Psoas muscle (tissue), 7 donors: ENCODE measurements at regions not wholly inside any gene's neighbourhood (a gene's known extent, or its start where the extent isn't known, plus 50 kb on each side); places are given as distances from the start of the nearest gene placed in this dataset.
A peak's percentile ranks its signal among the peaks of the same experiment; 100 is the strongest.
"Not testable (repeated sequence)": the region's sequence is repeated elsewhere in the genome, so short reads cannot be mapped to it uniquely, and the experiment has no call there.

Experiments
- ATAC-seq, 4 donors: fragments of 200-7000 bp; cut with Tn5 transposase; one replicate each; pipeline ENCODE4 v1.9.1; 2020; ENCODE audit warnings: moderate library complexity in 3 of 4, mild to moderate bottlenecking in 2 of 4
- DNase-seq, 2 donors: peaks; one replicate each; pipeline ENCODE4 v3.0.0-alpha.2; 2020
- H3K27ac ChIP-seq: fragments of 200-600 bp; one replicate; pipeline ENCODE4 v1.8.0; 2022
- H3K27me3 ChIP-seq, 3 donors: fragments of 200-600 bp in 1 of 3; one replicate each; pipeline versions ENCODE4 v1.6.1 to v1.8.0; 2013 to 2022; ENCODE audit warnings: low read length in 2 of 3, mild to moderate bottlenecking in 2 of 3, moderate library complexity in 1 of 3; ENCODE audit not compliant: insufficient read depth in 3 of 3
- H3K36me3 ChIP-seq, 2 donors: fragments of 200-600 bp in 1 of 2; one replicate each; pipeline versions ENCODE4 v1.6.1 to v1.8.0; 2013 to 2022; ENCODE audit warnings: low read depth in 1 of 2, mild to moderate bottlenecking in 1 of 2, moderate library complexity in 1 of 2; ENCODE audit not compliant: insufficient read depth in 1 of 2
- H3K4me1 ChIP-seq: fragments of 200-600 bp; one replicate; pipeline ENCODE4 v1.8.0; 2022
- H3K4me3 ChIP-seq: fragments of 200-600 bp; one replicate; pipeline ENCODE4 v1.8.0; 2022; ENCODE audit warnings: mild to moderate bottlenecking
- H3K9me3 ChIP-seq: fragments of 200-600 bp; one replicate; pipeline ENCODE4 v1.8.0; 2022
- WGBS, 3 donors: extraction: QIAGEN DNeasy Blood & Tissue Kit; methylation state at CpG; one replicate each; pipeline versions ENCODE4 v1.1.6 to v1.1.7; 2013; 5-methylcytosine and 5-hydroxymethylcytosine counted together
- intact Hi-C, 2 donors: fragments of 100-400 bp; cut with DNase I; formaldehyde crosslinking; loops; one replicate each; pipeline versions ENCODE4 v1.11.0 to v1.14.2; 2022
- TF ChIP-seq, protein P1 (sequence below): fragments of 200-600 bp; IDR thresholded peaks from one replicate; pipeline ENCODE4 v1.8.0; 2022; ENCODE audit warnings: antibody characterized with exemption
- donor health status: healthy with polysubstance abuse.
- donor health status: DM: no; HTN: no; CAD: no; lungs with moderate emphysema.
- donor health status: Bipolar disorder and iron deficiency.
- donor health status: healthy.
- donor health status: DM: yes; HTN: yes; CAD: no.
- donor health status: DM: no; HTN: no; CAD: no.
- donor health status: DM: yes; HTN: yes; CAD: no.

DNA sequence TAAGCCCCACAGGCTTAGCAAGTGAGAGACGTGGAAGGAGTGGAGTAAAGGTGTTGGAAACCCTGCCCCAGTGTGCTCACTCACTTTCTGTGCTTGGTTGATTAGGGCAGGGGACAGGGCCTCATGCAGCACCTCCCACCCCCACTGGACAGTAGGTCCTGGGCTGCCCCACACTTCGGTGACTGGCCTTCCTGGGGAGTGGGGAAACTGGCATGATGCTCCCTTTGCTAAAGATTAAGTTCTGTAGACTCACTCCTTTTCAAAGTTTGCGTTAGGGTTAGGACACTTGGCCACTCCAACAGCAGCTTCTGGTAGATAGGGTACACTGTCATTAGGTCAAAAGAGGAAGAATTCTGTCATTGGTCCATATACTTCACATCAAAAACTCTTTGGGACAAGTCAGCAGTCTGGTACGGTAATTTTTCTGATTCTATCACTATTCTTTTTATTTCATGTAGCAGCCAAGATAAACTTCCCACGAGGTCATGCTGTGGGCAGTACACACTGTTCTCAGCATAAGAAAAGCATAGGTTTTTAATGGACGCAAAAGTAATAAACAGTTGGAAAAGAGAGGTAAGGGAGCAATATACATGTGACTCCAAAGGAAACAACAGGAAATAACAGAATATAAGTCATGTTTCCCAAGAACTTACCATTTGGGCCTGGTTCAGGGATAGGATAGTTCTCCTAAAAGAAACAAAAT lies 106.6 kb upstream of the TERB2 start:
- H3K9me3 ChIP-seq, DNase-seq, H3K36me3 ChIP-seq, H3K4me1 ChIP-seq, H3K27ac ChIP-seq, H3K4me3 ChIP-seq, H3K27me3 ChIP-seq, ATAC-seq: not testable (repeated sequence)
- intact Hi-C loops: loop anchor here (5.0 kb wide), 1 partner anchor 187 kb away; no protein-coding TSS in a partner anchor
- WGBS, 3 donors: 68 to 69% (median 68%) methylated on average over 6 of the region's 6 CpGs

DNA sequence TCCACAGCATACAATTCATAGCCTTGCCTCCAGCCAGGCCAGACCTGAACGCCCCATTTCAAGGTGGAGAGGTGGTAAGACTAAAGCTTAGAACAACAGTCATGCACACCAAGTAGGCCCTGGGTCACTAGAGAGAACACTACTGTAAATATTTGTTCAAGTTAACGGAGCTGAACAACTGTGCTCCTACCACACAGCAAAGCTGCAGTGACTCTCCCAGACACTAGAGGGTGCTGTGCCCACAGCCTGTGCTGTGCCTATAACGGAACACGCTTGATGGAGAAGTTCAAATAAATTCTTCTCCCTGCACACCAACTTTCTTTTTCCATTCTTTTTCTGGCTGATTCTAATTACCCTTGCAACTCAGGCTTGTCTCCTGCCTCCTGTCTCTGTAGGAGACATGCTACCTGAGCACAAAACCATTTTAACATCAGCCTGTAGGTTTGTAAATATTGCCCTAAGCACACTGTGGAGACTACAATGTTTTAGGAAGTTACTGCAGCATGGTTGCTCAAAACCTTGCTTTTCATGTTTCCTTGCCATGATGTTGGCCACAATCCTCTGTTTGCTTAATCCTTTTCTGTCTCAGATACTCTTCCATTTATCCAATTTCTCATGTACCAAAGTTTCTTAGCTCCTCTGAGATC lies 103.1 kb upstream of the TERB2 start:
- intact Hi-C loops: loop anchor here (5.0 kb wide), 1 partner anchor 184 kb away; no protein-coding TSS in a partner anchor
- H3K4me3 ChIP-seq, H3K4me1 ChIP-seq, H3K9me3 ChIP-seq, H3K27ac ChIP-seq, H3K27me3 ChIP-seq, H3K36me3 ChIP-seq: not testable (repeated sequence)
- TF ChIP-seq, protein P1, sequence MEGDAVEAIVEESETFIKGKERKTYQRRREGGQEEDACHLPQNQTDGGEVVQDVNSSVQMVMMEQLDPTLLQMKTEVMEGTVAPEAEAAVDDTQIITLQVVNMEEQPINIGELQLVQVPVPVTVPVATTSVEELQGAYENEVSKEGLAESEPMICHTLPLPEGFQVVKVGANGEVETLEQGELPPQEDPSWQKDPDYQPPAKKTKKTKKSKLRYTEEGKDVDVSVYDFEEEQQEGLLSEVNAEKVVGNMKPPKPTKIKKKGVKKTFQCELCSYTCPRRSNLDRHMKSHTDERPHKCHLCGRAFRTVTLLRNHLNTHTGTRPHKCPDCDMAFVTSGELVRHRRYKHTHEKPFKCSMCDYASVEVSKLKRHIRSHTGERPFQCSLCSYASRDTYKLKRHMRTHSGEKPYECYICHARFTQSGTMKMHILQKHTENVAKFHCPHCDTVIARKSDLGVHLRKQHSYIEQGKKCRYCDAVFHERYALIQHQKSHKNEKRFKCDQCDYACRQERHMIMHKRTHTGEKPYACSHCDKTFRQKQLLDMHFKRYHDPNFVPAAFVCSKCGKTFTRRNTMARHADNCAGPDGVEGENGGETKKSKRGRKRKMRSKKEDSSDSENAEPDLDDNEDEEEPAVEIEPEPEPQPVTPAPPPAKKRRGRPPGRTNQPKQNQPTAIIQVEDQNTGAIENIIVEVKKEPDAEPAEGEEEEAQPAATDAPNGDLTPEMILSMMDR: peak; percentile 78
- DNase-seq (peak; percentile 39 to 56), ATAC-seq (peak; percentile 59 to 74 (median 66))
- 25 to 39% (median 34%) methylated on average over 4 of the region's 4 CpGs for WGBS, 3 donors

DNA sequence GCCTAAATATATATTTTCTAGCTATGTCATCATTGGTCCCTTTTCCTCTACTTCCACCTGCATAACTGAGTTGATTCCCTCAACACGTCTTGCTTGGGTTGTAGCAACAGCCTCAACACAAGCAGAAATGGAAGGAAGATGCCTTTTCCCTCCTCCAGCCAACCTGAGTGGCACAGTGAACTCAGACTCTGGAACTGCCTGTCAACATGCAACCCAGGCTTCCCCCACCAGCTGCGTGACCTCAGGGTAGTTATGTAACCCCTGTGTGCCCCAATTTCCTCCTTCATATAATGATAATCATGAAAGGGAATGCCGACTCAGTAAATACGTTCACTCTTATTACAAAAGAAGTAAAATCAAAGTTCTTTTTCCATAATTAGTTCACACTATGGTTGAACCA lies 101.8 kb upstream of the TERB2 start:
- not testable (repeated sequence) for H3K4me3 ChIP-seq, H3K27me3 ChIP-seq, H3K9me3 ChIP-seq, ATAC-seq, DNase-seq, H3K4me1 ChIP-seq, H3K27ac ChIP-seq, H3K36me3 ChIP-seq
- intact Hi-C loops: loop anchor here (5.0 kb wide), 1 partner anchor 183 kb away; no protein-coding TSS in a partner anchor
- WGBS, 3 donors: 68 to 86% (median 71%) methylated on average over 4 of the region's 4 CpGs

DNA sequence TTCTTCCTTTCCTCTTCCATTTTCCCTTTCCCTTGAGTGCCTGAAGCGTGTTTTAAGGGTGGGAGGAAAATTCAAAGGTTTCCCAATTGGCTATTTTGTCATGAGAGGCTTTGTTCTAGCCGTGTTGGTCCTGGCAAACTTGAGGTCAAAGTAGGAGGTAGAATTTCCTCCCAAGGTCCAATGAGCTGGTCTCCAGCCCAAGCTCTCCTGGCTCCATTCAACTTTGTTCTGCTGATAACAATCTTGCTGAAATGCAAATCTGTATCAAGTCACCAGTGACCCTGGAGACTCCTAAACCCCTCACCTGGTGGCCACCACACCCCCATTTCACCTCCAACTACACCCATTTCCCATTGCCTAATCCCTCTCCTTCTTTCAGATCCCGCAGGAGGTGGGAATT lies 100.2 kb upstream of the TERB2 start:
- DNase-seq, H3K36me3 ChIP-seq, H3K4me1 ChIP-seq, ATAC-seq, H3K4me3 ChIP-seq, intact Hi-C loops, H3K27me3 ChIP-seq, H3K9me3 ChIP-seq, H3K27ac ChIP-seq: not testable (repeated sequence)
- WGBS, 3 donors: 65 to 77% (median 66%) methylated on average over 2 to 3 of the region's 3 CpGs

DNA sequence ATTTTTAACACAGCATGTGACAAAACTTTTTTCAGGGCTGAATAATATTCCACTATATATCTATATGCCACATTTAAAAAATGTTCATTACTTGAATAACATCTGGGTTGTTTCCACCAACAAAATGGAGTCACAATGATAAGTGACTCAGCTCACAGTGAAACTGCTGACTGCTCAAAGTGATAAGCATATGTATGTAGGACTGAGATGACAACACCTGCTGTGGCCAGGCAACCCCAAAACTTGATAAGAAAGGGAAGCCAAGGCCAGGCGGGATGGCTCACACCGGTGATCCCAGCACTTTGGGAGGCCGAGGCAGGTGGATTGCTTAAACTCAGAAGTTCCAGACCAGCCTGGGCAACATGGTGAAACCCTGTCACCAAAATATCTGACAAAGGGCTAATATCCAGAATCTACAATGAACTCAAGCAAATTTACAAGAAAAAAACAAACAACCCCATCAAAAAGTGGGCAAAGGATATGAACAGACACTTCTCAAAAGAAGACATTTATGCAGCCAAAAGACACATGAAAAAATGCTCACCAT lies 99.2 kb upstream of the TERB2 start:
- H3K9me3 ChIP-seq, ATAC-seq, H3K27ac ChIP-seq, H3K27me3 ChIP-seq, H3K36me3 ChIP-seq, H3K4me3 ChIP-seq, H3K4me1 ChIP-seq, intact Hi-C loops, DNase-seq: not testable (repeated sequence)
- WGBS, 3 donors: 100% methylated on average over 1 of the region's 3 CpGs

DNA sequence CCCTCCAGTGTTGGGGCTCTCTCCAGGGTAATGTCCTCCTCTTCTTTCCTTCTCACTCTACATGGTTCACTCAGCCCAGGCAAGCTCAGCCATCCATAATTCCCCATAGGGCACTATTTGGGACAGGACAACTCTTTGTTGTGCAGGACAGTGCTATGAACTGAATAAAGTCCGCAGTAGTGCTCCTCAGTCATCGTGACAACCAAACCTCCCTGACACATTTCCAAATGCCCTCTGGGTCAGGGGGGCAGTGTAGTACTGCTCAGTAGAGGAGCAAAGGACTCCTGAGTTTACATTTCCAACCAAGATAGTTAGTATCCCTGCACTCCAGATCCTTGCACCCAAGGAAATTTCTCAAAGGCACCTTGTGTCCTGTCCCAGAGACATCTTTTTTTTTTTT lies 97.4 kb upstream of the TERB2 start:
- H3K4me1 ChIP-seq, H3K27me3 ChIP-seq, H3K27ac ChIP-seq, H3K9me3 ChIP-seq, H3K36me3 ChIP-seq, H3K4me3 ChIP-seq, DNase-seq, intact Hi-C loops, ATAC-seq: not testable (repeated sequence)
- 83 to 90% (median 86%) methylated on average over 2 of the region's 2 CpGs for WGBS, 3 donors

DNA sequence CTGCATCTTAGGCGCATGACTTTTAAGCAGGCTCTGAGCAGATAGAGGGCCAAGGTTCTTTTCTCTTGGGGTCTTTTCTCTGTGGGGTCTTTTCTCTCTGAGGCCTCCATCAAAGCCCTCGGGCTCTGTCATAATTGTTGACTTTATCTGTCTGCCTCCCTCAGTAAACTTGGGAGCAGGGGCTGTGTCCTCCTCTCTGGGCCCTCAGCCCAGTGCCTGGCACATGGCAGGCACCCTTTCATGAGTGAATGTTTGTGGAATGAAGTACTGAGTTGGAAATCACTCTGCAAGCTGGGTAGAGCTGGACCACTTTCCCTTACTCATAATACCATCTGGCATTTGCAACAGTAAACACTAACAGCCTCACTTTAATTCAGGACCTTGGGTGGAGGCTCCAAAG lies 96.3 kb upstream of the TERB2 start:
- H3K9me3 ChIP-seq, H3K4me1 ChIP-seq, intact Hi-C loops, DNase-seq, ATAC-seq, H3K4me3 ChIP-seq, H3K27me3 ChIP-seq, H3K27ac ChIP-seq, H3K36me3 ChIP-seq: not testable (repeated sequence)
- WGBS, 3 donors: 71 to 81% (median 81%) methylated on average over 2 of the region's 2 CpGs
